PC-3 (cell line): ENCODE measurements at regions not wholly inside any gene's neighbourhood (a gene's known extent, or its start where the extent isn't known, plus 50 kb on each side); places are given as distances from the start of the nearest gene placed in this dataset.

ENCODE experiments used
- ATAC-seq: fragments of 200-7000 bp; cut with Tn5 transposase; 2 replicates; pipeline ENCODE4 v1.9.1; 2020; ENCODE audit warnings: mild to moderate bottlenecking, moderate library complexity
- BruUV-seq: library from RNA; stranded (reverse); fragments of 400-500 nt; replicated peaks from 2 replicates; lab custom pipeline; 2021; lab: Mats Ljungman, UMichigan
- CTCF ChIA-PET: fragments of 300-600 bp; sonication (Branson Sonifier 250); formaldehyde crosslinking; loops from one replicate; lab custom pipeline; 2022; ENCODE audit warnings: antibody characterized with exemption; lab: Charles Lee
- POLR2A ChIA-PET: fragments of 300-600 bp; sonication (Branson Sonifier 250); formaldehyde crosslinking; loops from one replicate; lab custom pipeline; 2022; ENCODE audit warnings: antibody characterized with exemption; ENCODE audit not compliant: unreplicated experiment; lab: Charles Lee
- DNase-seq: peaks from one replicate; pipeline ENCODE4 v3.0.0-alpha.2; 2015
- H2AFZ ChIP-seq: fragments of 300-600 bp; sonication (generic); 2 replicates; pipeline ENCODE4 v1.6.0; 2016; ENCODE audit warnings: antibody characterized with exemption, low read length
- H3F3A ChIP-seq: fragments of 300-600 bp; sonication (generic); one replicate; pipeline ENCODE4 v1.6.0; 2017; ENCODE audit warnings: antibody characterized with exemption, low read length, control low read depth, mild to moderate bottlenecking; ENCODE audit not compliant: unreplicated experiment
- H3K27ac ChIP-seq: fragments of 300-600 bp; sonication (generic); 2 replicates; pipeline ENCODE4 v1.5.1; 2016; ENCODE audit warnings: mild to moderate bottlenecking, low read length
- H3K27me3 ChIP-seq: fragments of 300-600 bp; sonication (generic); 2 replicates; pipeline ENCODE4 v1.6.1; 2016; ENCODE audit warnings: low read length, mixed read lengths
- H3K36me3 ChIP-seq: fragments of 300-600 bp; sonication (generic); 2 replicates; pipeline ENCODE4 v1.6.1; 2016; ENCODE audit warnings: low read depth, mixed run types, low read length, mixed read lengths
- H3K4me1 ChIP-seq: fragments of 300-600 bp; sonication (generic); 2 replicates; pipeline ENCODE4 v1.5.1; 2016; ENCODE audit warnings: low read length; ENCODE audit not compliant: insufficient read depth
- H3K4me2 ChIP-seq: fragments of 300-600 bp; sonication (generic); 2 replicates; pipeline ENCODE4 v1.6.0; 2016; ENCODE audit warnings: low read length
- H3K4me3 ChIP-seq: fragments of 300-600 bp; sonication (generic); 2 replicates; pipeline ENCODE4 v1.5.1; 2016; ENCODE audit warnings: mild to moderate bottlenecking, low read length, mixed read lengths
- H3K79me2 ChIP-seq: fragments of 300-600 bp; sonication (generic); 2 replicates; pipeline ENCODE4 v1.6.1; 2017; ENCODE audit warnings: low read length, mixed read lengths
- H3K9ac ChIP-seq: fragments of 300-600 bp; sonication (generic); 2 replicates; pipeline ENCODE4 v1.6.0; 2016; ENCODE audit warnings: mild to moderate bottlenecking, low read length
- H3K9me2 ChIP-seq: fragments of 300-600 bp; sonication (generic); replicated peaks from 2 replicates; pipeline ENCODE4 v1.6.1; 2016; ENCODE audit warnings: mixed run types, low read length, mixed read lengths
- H3K9me3 ChIP-seq: fragments of 300-600 bp; sonication (generic); 2 replicates; pipeline ENCODE4 v1.6.1; 2016; ENCODE audit warnings: low read length, mixed read lengths
- H4K20me1 ChIP-seq: fragments of 300-600 bp; sonication (generic); 2 replicates; pipeline ENCODE4 v1.6.1; 2016; ENCODE audit warnings: low read length, mixed read lengths
- CTCF ChIP-seq: fragments of 300-600 bp; sonication (generic); conservative IDR thresholded peaks from 2 replicates; pipeline ENCODE4 v1.5.1; 2017; ENCODE audit warnings: antibody characterized with exemption, low read depth, mild to moderate bottlenecking, low read length
- EZH2 ChIP-seq: fragments of 300-600 bp; sonication (generic); IDR thresholded peaks from one replicate; pipeline ENCODE4 v1.6.1; 2017; ENCODE audit warnings: antibody characterized with exemption, mild to moderate bottlenecking, low read length; ENCODE audit not compliant: unreplicated experiment
- EZH2phosphoT487 ChIP-seq: fragments of 300-600 bp; sonication (generic); IDR thresholded peaks from 2 replicates; pipeline ENCODE4 v1.6.1; 2018; ENCODE audit warnings: mild to moderate bottlenecking, antibody characterized with exemption, low read length, borderline replicate concordance
- intact Hi-C: fragments of 100-400 bp; cut with micrococcal nuclease; formaldehyde crosslinking; loops from 2 replicates; pipeline ENCODE4 v1.9.0; 2023

GRCh38 chr12:30845676-30846075 is 80.9 kb upstream of the TSPAN11 start:
- H3K27me3 ChIP-seq: no peaks in the 10 kb centered on the region
- H3K9me2 ChIP-seq: no peaks in the 10 kb centered on the region
- no peaks in the 10 kb centered on the region for H3K79me2 ChIP-seq
- H3K9me3 ChIP-seq: no peaks in the 10 kb centered on the region
- H3K9ac ChIP-seq: no peak overlapping the region
- POLR2A ChIA-PET: no interaction called here
- CTCF ChIA-PET: no interaction called here
- H3K4me3 ChIP-seq: no peak overlapping the region
- no peak overlapping the region for H3K27ac ChIP-seq
- TF ChIP-seq EZH2phosphoT487 (no peak), EZH2 (no peak), CTCF (no peak)
- no peaks in the 10 kb centered on the region for H3F3A ChIP-seq
- no TSS peak for BruUV-seq
- H2AFZ ChIP-seq: no peak overlapping the region
- H3K36me3 ChIP-seq: no peaks in the 10 kb centered on the region
- no peaks in the 10 kb centered on the region for H4K20me1 ChIP-seq
- no peaks in the 10 kb centered on the region for H3K4me1 ChIP-seq
- ATAC-seq (no peak), DNase-seq (no peak)
- no peak overlapping the region for H3K4me2 ChIP-seq
- intact Hi-C loops: loop anchor here (2.0 kb wide), 1 partner anchor 393 kb away; no protein-coding TSS in a partner anchor

GRCh38 chr12:30843211-30843610 is 83.3 kb upstream of the TSPAN11 start:
- POLR2A ChIA-PET: no interaction called here
- intact Hi-C loops: no loop called here
- DNase-seq: no peak

More at GRCh38 chr12:30843211-30843610, 83.3 kb upstream of the TSPAN11 start:
- H3K27ac ChIP-seq: no peak overlapping the region
- H3K4me1 ChIP-seq: no peaks in the 10 kb centered on the region
- no peaks in the 10 kb centered on the region for H3K9me3 ChIP-seq
- no peak overlapping the region for H3K9ac ChIP-seq
- H4K20me1 ChIP-seq: no peaks in the 10 kb centered on the region
- no peaks in the 10 kb centered on the region for H3K9me2 ChIP-seq
- no peak overlapping the region for H3K4me2 ChIP-seq
- BruUV-seq: no TSS peak
- CTCF ChIA-PET: no interaction called here
- no peaks in the 10 kb centered on the region for H3K36me3 ChIP-seq
- no peaks in the 10 kb centered on the region for H3F3A ChIP-seq
- TF ChIP-seq EZH2 (no peak), EZH2phosphoT487 (no peak), CTCF (no peak)
- no peak overlapping the region for H3K4me3 ChIP-seq
- ATAC-seq: no peak
- no peak overlapping the region for H2AFZ ChIP-seq
- H3K79me2 ChIP-seq: no peaks in the 10 kb centered on the region
- no peaks in the 10 kb centered on the region for H3K27me3 ChIP-seq
